ENCODE measurements at regions not wholly inside any gene's neighbourhood (a gene's known extent, or its start where the extent isn't known, plus 50 kb on each side); places are given as distances from the start of the nearest gene placed in this dataset.

DNA sequence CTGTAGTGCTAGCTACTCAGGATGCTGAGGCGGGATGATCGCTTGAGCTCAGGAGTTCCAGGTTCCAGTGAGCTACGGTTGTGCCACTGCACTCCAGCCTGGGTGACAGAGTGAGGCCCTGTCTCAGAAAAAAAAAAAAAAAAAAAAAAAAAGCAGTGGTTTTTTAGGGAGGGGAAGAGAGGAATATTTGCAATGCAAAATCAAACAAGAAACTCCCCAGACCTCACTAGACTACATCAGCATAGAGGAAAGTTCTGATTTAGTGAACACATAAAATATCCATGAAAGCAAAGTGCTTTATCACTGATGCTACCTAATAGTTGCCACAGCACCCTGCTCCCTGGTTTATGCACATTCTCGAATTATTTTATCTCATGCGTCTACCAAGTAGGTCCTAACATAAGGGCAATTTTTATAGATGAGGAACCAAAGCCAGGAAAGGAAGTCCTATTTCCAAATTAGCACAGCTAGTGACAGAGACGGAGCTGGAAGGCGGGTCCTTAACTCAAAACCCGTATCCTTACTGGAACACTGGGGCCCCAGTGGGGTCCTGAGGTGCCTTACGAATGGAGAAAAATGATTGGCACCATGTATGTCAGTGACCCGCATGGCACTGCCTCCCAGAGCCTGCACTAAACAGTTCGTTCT is 50.7 kb upstream of the GPR157 start:
- TF ChIP-seq EZH2 (IDR thresholded peaks at IDR 0.05; ENCODE audit: borderline replicate concordance) (no peak), EZH2phosphoT487 (IDR thresholded peaks at IDR 0.05; ENCODE audit: low read depth, severe bottlenecking, unreplicated experiment) (no peak)
- TF ChIP-seq, protein P1, sequence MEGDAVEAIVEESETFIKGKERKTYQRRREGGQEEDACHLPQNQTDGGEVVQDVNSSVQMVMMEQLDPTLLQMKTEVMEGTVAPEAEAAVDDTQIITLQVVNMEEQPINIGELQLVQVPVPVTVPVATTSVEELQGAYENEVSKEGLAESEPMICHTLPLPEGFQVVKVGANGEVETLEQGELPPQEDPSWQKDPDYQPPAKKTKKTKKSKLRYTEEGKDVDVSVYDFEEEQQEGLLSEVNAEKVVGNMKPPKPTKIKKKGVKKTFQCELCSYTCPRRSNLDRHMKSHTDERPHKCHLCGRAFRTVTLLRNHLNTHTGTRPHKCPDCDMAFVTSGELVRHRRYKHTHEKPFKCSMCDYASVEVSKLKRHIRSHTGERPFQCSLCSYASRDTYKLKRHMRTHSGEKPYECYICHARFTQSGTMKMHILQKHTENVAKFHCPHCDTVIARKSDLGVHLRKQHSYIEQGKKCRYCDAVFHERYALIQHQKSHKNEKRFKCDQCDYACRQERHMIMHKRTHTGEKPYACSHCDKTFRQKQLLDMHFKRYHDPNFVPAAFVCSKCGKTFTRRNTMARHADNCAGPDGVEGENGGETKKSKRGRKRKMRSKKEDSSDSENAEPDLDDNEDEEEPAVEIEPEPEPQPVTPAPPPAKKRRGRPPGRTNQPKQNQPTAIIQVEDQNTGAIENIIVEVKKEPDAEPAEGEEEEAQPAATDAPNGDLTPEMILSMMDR (IDR thresholded peaks at IDR 0.05; ENCODE audit: poor library complexity) = no peak
- Histone ChIP-seq H3K79me2 (peaks cover 72% of the 10 kb centered on the region), H3K36me3 (replicated peaks; ENCODE audit: insufficient read depth, low read depth) (no peaks in the 10 kb centered on the region), H3K27me3 (peaks cover 10% of the 10 kb centered on the region), H3K4me2 (peak overlapping the region; percentile 15), H3K4me3 (no peak overlapping the region), H3K9me3 (ENCODE audit: low read depth) (no peaks in the 10 kb centered on the region), H2AFZ (no peak overlapping the region), H3K27ac (no peak overlapping the region), H3K9me2 (replicated peaks; ENCODE audit: insufficient read depth) (no peaks in the 10 kb centered on the region), H4K20me1 (ENCODE audit: insufficient read depth, poor library complexity, severe bottlenecking) (peaks cover 16% of the 10 kb centered on the region), H3K4me1 (ENCODE audit: insufficient read depth) (peaks cover 8% of the 10 kb centered on the region)
- WGBS (ENCODE audit: low lambda C conversion rate, missing lambda C conversion rate) = 93% methylated on average over 11 of the region's 11 CpGs
- DNase-seq (ENCODE audit: low spot score) = no peak

DNA sequence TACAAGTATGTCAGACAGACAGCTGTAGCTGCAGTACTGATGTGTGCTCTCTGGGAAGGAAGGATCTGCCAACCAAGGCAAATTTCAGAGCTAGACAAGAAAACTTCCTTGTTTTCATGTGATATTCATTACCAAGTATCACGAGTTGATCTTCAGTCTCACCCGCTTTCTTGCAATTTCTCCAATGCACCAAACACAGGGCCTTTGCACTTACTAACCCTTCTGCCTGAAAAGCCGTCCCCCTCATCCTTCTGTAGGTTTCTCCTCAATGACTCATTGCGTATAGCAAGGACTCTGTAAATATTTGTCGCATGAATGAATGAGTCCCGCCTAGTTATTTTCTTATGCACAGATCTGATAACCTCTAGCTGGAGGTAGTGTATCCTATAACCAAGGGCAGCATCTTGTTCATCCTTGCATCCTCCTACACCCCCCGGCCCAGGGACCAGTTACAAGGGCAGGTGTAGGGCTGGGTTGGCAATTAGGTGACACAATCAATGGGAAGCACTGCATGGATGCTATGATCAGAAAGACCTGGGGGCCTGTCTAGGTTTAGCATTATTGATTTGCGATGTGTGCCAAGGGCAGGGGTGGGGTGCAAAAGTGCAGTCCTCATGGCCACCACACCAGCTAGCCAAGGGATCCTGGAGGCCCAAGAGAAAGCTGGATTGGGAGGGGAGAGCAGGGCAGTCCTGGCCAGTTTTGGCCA is 51.4 kb upstream of the GPR157 start:
- Histone ChIP-seq H3K4me2 (peak overlapping the region; percentile 99), H3K9me3 (ENCODE audit: low read depth) (no peaks in the 10 kb centered on the region), H3K27me3 (peaks cover 10% of the 10 kb centered on the region), H3K36me3 (replicated peaks; ENCODE audit: insufficient read depth, low read depth) (no peaks in the 10 kb centered on the region), H2AFZ (no peak overlapping the region), H3K4me3 (no peak overlapping the region), H3K9me2 (replicated peaks; ENCODE audit: insufficient read depth) (no peaks in the 10 kb centered on the region), H3K4me1 (ENCODE audit: insufficient read depth) (peaks cover 8% of the 10 kb centered on the region), H3K27ac (no peak overlapping the region), H4K20me1 (ENCODE audit: insufficient read depth, poor library complexity, severe bottlenecking) (peaks cover 11% of the 10 kb centered on the region), H3K79me2 (peaks cover 66% of the 10 kb centered on the region)
- WGBS (ENCODE audit: low lambda C conversion rate, missing lambda C conversion rate) = 77% methylated on average over 8 of the region's 8 CpGs
- no peak for DNase-seq (ENCODE audit: low spot score)
- TF ChIP-seq EZH2 (IDR thresholded peaks at IDR 0.05; ENCODE audit: borderline replicate concordance) (no peak), EZH2phosphoT487 (IDR thresholded peaks at IDR 0.05; ENCODE audit: low read depth, severe bottlenecking, unreplicated experiment) (no peak)
- TF ChIP-seq, protein P1 (IDR thresholded peaks at IDR 0.05; ENCODE audit: poor library complexity) = no peak

DNA sequence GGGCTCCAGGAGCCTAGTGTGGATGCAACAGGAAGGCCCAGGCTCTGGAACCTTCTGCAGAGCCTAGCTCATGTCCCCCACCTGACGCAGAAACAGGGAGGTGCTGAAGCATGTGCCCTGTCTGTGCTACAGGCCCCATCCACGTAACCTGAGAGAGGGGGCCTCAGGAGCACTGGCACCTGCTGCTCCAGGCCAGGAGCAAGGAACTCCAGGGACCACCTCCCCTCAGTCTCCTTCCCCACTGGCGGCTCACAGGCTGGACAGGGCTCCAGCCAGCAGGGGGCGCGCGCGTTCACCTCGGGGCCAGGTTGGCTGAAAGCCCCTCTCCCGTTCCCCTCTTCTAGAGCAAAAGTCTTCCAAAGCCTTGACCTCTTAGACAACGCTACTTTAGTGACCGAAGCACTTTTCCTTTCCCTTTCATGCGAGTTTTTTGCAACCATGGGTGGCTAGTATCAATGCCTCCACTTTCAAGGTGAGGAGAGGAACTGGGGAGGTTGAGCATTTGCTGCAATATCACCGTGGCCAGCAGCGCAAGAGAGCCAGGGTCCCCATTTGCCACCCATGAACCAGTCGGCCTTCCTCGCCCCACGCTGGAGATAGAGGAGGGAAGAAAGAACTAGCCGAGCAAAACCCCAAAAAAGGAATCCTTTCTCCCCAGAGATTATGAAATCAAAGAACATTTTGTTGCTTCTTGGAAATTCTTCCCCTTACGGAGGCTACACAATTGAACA is 52.4 kb upstream of the GPR157 start:
- peak overlapping the region; percentile 99 for H3K4me2 ChIP-seq
- peak overlapping the region; percentile 88 for H3K4me3 ChIP-seq
- H3K9me3 ChIP-seq (ENCODE audit: low read depth) = no peaks in the 10 kb centered on the region
- no peaks in the 10 kb centered on the region for H3K36me3 ChIP-seq (replicated peaks; ENCODE audit: insufficient read depth, low read depth)
- no peaks in the 10 kb centered on the region for H3K9me2 ChIP-seq (replicated peaks; ENCODE audit: insufficient read depth)
- peak overlapping the region; percentile 80 for H3K27ac ChIP-seq
- H3K4me1 ChIP-seq (ENCODE audit: insufficient read depth) = peaks cover 8% of the 10 kb centered on the region
- peaks cover 11% of the 10 kb centered on the region for H4K20me1 ChIP-seq (ENCODE audit: insufficient read depth, poor library complexity, severe bottlenecking)
- TF ChIP-seq EZH2phosphoT487 (IDR thresholded peaks at IDR 0.05; ENCODE audit: low read depth, severe bottlenecking, unreplicated experiment) = no peak
- TF ChIP-seq, protein P1 (IDR thresholded peaks at IDR 0.05; ENCODE audit: poor library complexity) = peak; percentile 91
- peak; percentile 75 for DNase-seq (ENCODE audit: low spot score)
- WGBS (ENCODE audit: low lambda C conversion rate, missing lambda C conversion rate) = 22% methylated on average over 19 of the region's 19 CpGs
- peaks cover 10% of the 10 kb centered on the region for H3K27me3 ChIP-seq
- peaks cover 57% of the 10 kb centered on the region for H3K79me2 ChIP-seq
- peak overlapping the region; percentile 97 for H2AFZ ChIP-seq
